ENCODE measurements at regions not wholly inside any gene's neighbourhood (a gene's known extent, or its start where the extent isn't known, plus 50 kb on each side); places are given as distances from the start of the nearest gene placed in this dataset.

GRCh38 chr20:23146181-23146580, 60.1 kb upstream of the CD93 start:
- H3K4me3 Mint-ChIP-seq = no peak overlapping the region

More at GRCh38 chr20:23146181-23146580, 60.1 kb upstream of the CD93 start:
- Histone ChIP-seq H3K27ac (ENCODE audit: low read depth) (no peak overlapping the region), H4K20me1 (replicated peaks; ENCODE audit: insufficient read depth) (no peaks in the 10 kb centered on the region), H3K4me3 (no peak overlapping the region), H3K36me3 (ENCODE audit: insufficient read depth) (no peaks in the 10 kb centered on the region), H3K4me2 (no peak overlapping the region), H3K9me2 (ENCODE audit: insufficient read depth) (no peaks in the 10 kb centered on the region), H2AFZ (no peak overlapping the region), H3K79me2 (replicated peaks; ENCODE audit: insufficient read depth) (no peaks in the 10 kb centered on the region), H3K4me1 (ENCODE audit: insufficient read depth) (no peaks in the 10 kb centered on the region), H3K27me3 (ENCODE audit: insufficient read depth) (no peaks in the 10 kb centered on the region), H3F3A (replicated peaks; ENCODE audit: low read depth) (no peaks in the 10 kb centered on the region)
- ATAC-seq (no peak), DNase-seq (ENCODE audit: low spot score) (no peak)
- Mint-ChIP-seq H3K36me3 (ENCODE audit: low read depth) (no peaks in the 10 kb centered on the region), H3K27me3 (ENCODE audit: insufficient read depth, low read depth, poor library complexity) (peaks cover 4% of the 10 kb centered on the region), H3K9me3 (peaks cover 3% of the 10 kb centered on the region; the same call in 2 of the 3 replicates), H3K27ac (no peak overlapping the region), H3K4me1 (no peaks in the 10 kb centered on the region; the same call in 1 of the 3 replicates)
- TF ChIP-seq EZH2 (IDR thresholded peaks at IDR 0.05; ENCODE audit: low read depth, unreplicated experiment) (no peak), ETS1 (IDR thresholded peaks at IDR 0.05) (no peak), JUNB (IDR thresholded peaks at IDR 0.05; ENCODE audit: unreplicated experiment) (no peak), NANOG (IDR thresholded peaks at IDR 0.05; ENCODE audit: borderline replicate concordance) (no peak), ZNF331 (CRISPR knock-in tag; IDR thresholded peaks at IDR 0.05; ENCODE audit: low read depth) (no peak), ZNF462 (CRISPR knock-in tag; IDR thresholded peaks at IDR 0.05) (no peak), POLR2AphosphoS5 (IDR thresholded peaks at IDR 0.05; ENCODE audit: low read depth) (no peak), CREB1 (CRISPR knock-in tag; IDR thresholded peaks at IDR 0.05; ENCODE audit: low read depth) (no peak), EZH2phosphoT487 (IDR thresholded peaks at IDR 0.05; ENCODE audit: unreplicated experiment) (no peak), ZNF114 (CRISPR knock-in tag; IDR thresholded peaks at IDR 0.05) (no peak), STAT1 (IDR thresholded peaks at IDR 0.05; ENCODE audit: unreplicated experiment) (no peak)
- TF ChIP-seq, protein P1, sequence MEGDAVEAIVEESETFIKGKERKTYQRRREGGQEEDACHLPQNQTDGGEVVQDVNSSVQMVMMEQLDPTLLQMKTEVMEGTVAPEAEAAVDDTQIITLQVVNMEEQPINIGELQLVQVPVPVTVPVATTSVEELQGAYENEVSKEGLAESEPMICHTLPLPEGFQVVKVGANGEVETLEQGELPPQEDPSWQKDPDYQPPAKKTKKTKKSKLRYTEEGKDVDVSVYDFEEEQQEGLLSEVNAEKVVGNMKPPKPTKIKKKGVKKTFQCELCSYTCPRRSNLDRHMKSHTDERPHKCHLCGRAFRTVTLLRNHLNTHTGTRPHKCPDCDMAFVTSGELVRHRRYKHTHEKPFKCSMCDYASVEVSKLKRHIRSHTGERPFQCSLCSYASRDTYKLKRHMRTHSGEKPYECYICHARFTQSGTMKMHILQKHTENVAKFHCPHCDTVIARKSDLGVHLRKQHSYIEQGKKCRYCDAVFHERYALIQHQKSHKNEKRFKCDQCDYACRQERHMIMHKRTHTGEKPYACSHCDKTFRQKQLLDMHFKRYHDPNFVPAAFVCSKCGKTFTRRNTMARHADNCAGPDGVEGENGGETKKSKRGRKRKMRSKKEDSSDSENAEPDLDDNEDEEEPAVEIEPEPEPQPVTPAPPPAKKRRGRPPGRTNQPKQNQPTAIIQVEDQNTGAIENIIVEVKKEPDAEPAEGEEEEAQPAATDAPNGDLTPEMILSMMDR (conservative IDR thresholded peaks at IDR 0.05; ENCODE audit: low read depth in 2 of 2) = no peak
- TF ChIP-seq, protein P2, sequence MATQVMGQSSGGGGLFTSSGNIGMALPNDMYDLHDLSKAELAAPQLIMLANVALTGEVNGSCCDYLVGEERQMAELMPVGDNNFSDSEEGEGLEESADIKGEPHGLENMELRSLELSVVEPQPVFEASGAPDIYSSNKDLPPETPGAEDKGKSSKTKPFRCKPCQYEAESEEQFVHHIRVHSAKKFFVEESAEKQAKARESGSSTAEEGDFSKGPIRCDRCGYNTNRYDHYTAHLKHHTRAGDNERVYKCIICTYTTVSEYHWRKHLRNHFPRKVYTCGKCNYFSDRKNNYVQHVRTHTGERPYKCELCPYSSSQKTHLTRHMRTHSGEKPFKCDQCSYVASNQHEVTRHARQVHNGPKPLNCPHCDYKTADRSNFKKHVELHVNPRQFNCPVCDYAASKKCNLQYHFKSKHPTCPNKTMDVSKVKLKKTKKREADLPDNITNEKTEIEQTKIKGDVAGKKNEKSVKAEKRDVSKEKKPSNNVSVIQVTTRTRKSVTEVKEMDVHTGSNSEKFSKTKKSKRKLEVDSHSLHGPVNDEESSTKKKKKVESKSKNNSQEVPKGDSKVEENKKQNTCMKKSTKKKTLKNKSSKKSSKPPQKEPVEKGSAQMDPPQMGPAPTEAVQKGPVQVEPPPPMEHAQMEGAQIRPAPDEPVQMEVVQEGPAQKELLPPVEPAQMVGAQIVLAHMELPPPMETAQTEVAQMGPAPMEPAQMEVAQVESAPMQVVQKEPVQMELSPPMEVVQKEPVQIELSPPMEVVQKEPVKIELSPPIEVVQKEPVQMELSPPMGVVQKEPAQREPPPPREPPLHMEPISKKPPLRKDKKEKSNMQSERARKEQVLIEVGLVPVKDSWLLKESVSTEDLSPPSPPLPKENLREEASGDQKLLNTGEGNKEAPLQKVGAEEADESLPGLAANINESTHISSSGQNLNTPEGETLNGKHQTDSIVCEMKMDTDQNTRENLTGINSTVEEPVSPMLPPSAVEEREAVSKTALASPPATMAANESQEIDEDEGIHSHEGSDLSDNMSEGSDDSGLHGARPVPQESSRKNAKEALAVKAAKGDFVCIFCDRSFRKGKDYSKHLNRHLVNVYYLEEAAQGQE (IDR thresholded peaks at IDR 0.05; ENCODE audit: unreplicated experiment) = no peak
